NOMO-1 treated with DMSO at 0.1 percent for 48 hours (cell line): ENCODE measurements at regions not wholly inside any gene's neighbourhood (a gene's known extent, or its start where the extent isn't known, plus 50 kb on each side); places are given as distances from the start of the nearest gene placed in this dataset.

Experiments
- DNase-seq: peaks from one replicate; lab custom pipeline; 2025; ENCODE audit not compliant: unreplicated experiment; lab: John Stamatoyannopoulos, UW

DNA sequence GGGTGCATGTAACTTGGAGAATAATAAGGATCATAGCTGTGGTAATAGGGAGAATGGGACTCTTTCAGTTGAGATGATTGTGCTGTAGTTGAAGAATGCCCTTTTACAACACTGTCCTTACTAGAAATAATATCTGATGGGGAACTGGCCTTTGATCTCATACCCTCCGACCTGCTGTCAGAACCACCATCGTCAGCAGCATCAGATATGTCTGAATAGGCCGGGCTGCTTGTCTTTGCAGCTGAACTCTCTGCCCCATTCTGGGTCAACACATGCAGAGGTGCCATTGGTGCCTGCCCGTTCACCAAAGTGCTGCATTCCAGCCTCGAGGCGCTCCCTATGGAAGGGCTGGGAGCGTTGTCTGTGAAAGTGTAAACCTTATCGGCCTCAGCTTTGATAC, 99.1 kb downstream of the ZNF608 start:
- DNase-seq = no peak

DNA sequence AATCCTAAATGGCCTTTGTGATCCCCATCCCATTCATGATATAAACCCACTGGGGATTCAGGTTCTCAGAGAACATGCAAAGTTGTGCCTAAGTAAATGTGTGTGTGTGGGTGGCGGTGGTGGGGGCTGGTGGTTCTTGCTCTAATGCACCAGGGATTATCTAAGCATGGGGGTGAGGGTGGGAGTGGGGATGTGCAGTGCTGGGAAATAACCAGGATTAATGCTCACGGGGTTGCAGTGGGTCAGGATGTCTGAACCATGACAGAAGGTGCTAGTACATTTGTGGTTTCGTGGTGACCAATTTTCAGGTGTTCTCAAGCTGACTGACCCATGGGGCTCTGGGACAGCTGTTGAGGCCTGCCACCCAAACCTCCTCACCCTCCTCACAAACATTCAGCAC, 101.0 kb downstream of the ZNF608 start:
- DNase-seq = no peak

DNA sequence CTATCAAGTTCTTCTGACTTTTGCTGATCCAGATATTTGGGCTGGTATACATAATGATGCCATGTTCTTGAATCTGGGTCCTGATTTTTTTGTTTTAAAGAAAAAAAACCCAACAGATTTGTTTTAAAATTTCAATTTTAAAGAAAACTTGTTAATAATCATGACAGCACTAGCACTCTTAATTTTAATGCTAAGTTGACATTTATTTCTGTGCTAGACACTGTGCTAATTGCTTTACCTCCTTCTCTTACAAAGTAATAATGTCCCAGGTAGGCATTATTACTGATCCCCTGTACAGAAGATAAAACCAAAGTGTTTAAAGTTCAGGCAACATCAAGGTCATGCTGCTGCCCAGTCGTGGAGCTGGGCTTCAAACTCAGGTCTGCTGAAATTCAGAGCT, 101.9 kb downstream of the ZNF608 start:
- DNase-seq = no peak

DNA sequence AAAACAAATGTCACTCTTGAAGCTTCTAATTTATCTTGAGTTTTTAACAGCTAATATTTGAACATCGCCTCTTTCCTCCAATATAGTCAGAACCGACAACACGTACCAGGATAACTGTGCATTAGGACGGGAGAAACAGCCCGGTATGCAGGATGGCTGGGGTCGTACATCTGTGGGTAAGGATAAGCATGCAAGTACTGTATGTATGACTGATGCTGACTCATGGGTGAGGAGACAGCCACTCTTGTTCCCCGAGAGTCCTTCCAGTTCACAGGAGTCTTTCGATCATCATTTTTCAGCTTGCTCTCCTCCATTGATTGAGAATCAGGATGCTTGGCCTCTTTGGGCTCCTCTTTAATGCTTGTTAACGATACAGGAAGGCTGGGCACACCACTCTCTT, 102.3 kb downstream of the ZNF608 start:
- DNase-seq = no peak

DNA sequence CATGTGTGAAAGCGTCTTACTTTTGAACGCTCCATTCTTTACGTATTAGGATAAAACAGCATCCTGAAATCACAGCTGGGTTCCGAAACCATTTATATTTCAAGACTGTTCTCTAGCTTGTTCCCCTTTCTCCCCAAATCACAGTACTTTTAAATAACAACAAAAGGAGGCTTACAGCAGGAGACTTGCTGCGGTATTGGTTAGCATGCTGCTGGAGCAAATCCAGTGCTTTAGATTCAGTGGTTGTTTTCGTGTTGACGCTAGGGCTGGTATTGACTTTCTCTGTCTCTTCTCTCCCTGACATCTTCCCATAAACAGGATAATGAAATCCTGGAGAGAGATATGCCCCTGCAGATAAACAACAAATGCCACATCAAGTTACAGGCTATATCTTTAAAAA, 103.1 kb downstream of the ZNF608 start:
- no peak for DNase-seq

DNA sequence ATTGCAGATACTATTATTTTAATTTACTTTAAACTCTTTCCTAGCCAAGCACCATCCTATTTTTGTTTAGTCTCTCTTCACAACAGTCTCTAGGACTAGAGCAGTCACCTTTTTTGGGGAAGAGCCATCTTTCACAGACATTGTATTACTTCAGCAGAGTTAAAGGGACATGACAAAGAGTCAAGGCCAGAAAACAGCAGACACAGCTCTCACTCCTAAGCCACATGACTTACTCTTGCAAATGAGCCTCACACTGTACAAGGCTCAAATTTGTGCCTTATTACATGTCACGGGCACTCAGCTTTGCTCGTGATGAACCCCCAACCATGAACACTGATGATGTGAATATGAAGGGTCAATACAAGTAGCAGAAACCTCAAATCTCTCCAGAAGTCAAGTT, 104.3 kb downstream of the ZNF608 start:
- no peak for DNase-seq

DNA sequence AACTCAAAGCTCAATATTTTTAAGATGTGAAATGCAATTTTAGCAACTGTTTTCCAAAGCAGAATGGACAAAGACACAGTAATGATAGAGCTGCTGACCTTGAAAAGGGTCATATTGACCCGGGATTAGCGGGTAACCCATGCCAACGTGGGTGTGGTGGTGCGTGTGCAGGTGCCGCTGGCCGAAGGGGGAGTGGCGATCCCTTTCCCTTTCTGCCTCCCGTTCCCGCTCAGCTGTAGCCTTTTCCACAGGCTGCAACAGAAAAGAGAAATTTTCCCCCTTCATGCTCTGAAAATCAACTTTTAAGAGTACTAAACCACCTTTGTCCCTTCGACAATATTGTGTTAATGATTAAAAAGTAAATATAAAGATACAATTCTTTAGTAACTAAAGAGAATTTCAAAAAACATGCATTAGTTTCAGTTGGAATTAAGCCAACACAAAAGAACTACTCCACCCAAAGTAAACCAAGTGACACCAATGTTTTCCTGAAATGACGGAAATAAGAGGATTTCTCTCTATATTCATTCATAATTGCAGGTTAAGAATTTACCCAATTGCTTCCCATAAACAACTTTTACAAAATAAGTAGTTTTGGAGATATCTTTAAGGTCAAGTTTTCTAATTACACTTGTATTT, 105.2 kb downstream of the ZNF608 start:
- DNase-seq = no peak

DNA sequence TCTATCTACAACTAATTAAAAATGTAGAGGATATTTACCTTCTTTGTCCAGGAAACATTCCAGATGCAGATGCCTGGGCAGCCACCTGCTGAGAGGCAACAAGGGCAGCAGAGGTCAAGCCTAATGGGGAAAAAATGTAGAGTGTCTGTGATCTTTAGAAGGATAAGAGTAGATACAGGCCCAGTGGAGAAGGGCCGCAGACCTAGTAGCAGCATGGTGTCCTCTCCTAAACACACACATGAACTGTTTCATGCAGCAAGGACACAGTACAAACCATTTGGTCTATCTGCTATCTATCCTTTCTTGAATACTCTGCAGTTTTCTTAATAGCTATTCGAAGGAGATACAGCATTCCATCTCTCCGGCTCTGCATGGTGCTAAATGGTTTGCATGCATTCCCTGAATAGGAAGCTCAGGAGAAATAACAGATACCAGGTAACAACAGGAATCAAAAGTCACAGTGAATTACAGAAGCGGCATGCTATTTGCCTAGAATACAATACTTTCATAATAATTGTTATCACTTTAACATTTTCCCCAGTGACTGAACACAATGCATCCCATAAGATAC, 107.3 kb downstream of the ZNF608 start:
- DNase-seq = no peak

DNA sequence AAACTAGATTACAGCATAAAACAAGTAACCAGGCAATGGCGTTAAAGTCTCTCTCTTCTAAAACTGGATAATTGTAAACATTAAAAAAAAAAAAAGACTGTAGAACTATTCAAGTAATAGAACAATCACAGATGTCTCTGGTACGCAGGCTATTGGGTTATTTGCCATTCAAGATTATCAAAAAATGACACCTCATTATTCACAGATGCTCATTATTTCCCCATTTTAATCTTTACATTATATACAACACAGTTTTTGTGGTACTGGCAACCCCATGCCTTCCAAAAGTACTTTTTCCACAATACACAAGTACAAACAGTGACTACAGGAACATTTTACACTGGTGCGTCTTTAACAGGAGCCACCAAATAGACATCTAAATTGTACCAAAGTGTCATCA, 109.4 kb downstream of the ZNF608 start:
- DNase-seq = no peak

DNA sequence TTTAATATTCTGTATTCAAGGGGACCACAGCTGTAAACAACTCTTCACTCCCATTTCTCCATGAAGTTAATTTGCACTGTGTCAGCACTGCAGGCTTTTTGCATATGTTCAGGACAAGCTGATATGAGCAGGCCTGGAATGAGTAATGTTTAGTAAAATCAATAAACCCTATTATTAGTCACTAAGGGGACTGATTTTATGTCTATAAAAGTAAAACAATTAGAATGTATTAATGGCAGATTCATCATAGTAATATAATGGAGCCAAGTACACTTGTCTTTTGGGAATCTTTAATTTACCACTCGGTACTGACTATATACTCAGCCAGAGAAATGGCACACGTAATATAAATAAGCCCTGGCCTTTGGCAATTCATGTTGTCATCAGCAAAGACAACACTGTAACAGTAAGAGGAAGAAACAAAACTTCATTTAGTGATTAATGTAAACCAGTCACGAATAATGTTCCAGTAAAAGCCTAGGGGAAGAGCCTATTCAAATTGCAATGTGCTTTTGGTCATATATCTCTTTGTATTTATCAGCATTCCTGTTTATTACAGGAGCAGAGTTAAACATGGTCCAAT, 111.6 kb downstream of the ZNF608 start:
- no peak for DNase-seq

DNA sequence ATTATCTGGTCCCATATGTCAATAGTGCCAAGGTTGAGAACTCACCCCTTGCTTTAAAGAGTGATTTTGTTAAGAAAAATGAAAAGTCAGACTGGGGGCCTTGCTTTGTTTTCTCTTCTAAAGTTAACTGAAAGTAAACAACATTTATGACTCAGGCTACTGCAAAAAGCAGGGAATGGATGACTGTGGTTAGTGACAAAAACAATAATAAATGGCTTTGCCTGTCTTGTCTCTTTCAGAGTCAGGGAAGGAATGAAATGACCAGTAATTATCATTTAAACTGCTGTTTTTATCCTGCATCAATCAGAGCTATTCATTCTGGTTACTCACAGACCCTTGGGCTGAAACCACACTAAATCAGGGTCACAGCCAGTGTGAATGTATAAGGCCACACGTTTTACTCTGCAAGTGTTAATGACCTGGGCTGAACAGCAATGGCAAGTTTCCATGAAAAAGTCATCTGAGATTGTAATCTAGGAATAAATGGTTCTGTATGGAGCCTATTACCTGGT, 112.2 kb downstream of the ZNF608 start:
- DNase-seq = no peak

DNA sequence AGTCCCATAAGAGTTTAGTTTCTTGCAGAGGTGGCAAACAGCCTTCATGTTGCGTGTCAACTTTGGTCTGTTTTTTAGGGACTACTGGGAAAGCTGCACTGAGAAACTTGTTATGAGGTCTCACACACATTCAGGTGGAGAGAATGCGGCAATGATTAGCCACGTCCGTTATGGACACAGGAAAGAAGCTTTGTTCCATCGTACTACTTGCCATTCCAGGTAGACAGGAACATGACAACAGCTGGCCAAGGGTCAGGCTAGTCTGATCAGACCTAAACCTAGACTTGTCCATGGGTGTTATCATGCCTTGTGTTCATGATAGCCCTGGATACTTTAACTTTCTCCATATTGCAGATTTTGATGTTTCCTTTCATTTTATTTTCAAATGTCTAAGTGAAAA, 113.2 kb downstream of the ZNF608 start:
- DNase-seq = no peak

DNA sequence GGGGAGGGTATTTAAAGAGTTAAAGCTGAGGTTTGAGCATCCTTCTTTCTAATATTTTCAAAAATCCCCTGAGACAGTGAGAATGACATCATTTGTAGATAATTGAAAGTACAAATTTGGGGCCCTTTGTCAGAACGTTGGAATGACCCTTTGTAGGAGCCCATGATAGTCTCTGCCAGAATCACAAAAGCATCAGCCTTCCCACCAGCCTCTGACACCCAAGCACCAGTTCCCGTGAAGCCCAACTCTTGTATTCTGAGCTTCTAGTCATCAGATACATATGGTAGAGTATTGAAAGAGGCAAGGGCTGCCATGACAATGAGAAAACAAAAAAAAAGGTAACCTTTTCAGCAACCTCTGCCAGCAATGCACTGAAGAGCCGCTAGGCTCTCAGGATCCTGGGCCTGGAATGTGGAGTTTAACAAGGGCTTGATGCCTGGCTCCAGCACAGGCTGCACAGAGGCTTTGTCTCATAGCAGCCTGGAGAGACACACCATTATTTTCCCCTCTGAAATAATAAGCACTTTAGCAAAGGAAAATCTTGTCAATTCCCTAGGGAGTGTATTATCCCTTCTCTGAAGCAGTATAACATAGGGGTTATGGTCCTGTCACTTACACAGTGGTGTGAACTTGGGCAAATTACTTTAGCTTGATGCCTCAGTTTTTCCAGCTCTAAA, 114.4 kb downstream of the ZNF608 start:
- DNase-seq = no peak

DNA sequence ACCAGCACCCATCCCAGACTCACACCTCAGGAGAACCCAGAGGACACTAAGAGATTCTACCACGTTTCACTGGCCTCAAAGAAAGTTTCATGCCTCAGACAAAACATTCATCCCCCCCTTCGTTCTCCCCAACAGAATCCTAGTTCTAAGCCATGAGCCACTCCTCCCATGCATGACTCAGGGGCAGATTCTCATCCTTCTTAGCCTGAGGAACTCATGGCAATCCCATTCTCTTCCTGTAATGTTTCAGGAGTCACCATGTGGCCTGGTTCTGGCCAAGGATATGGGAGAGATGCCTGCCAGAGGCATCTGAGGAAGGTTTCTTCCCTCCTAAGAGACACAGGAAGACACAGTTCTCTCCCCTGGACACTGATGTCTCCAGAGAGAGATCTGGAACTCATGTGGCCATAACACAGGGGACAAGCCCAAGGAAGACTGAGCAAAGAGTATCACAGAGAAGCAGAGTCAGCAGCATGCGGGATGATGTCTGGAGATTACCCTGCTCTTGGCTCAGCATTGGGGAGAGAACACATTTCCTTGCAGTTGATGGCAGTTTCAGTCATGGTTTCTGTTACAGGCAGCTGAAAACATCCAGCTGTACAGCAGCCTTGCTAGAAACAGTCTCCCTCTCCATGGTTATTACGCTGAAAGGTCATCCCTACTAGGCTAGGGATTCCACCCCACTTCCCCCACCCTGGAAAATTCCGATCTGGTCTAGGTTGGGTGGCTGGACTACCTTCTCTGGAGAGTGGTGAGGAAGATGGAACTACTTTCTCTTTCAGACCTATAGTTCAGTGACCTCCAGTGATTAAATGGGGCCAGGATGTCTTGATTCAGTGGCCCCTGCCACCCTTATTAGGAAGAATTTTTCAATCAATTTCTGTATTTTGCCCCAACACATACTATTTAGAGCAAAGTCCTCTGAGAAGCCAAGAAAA, 115.4 kb downstream of the ZNF608 start:
- DNase-seq = no peak

DNA sequence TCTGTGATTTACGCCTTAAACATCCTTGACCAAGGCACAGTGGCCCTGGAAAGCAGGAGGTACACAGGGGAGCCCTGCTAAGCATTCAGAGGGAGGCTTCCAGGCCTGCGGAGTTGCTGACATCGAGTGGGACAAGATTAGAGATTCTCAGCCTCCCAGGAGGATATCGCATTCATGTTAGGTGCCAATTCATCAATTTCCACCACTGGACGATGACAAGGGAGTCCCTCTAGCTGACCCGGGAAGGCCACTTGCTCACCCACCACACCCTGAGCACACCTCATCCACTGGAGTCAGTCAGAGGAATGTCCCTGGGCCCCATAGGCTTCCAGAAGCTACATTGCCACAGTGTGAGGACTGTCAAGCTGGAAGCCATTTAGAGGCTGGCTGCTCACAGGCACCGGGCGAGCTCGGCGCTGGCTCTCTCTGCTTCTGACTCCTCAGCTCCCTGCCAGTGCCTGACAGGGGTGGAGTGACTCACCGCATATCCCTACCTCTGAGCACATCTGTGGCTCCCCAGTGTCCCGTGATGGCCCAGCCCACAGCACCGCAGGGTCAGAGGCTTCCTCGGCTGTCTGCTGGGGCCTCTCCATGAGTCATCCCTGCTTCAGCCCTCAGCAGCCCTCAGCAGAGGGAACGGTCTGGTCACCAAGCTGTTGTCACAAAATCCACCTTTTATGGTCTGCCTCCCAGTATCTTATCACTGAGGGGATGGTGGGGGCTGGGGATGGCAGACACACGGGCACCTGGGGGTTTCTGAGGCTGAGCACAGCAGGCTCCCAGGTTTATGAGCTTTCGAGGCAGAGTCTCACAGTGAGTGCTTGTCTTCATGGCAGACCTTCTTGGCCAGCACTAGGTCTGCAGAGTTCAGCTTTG, 117.5 kb downstream of the ZNF608 start:
- DNase-seq = peak; percentile 80

DNA sequence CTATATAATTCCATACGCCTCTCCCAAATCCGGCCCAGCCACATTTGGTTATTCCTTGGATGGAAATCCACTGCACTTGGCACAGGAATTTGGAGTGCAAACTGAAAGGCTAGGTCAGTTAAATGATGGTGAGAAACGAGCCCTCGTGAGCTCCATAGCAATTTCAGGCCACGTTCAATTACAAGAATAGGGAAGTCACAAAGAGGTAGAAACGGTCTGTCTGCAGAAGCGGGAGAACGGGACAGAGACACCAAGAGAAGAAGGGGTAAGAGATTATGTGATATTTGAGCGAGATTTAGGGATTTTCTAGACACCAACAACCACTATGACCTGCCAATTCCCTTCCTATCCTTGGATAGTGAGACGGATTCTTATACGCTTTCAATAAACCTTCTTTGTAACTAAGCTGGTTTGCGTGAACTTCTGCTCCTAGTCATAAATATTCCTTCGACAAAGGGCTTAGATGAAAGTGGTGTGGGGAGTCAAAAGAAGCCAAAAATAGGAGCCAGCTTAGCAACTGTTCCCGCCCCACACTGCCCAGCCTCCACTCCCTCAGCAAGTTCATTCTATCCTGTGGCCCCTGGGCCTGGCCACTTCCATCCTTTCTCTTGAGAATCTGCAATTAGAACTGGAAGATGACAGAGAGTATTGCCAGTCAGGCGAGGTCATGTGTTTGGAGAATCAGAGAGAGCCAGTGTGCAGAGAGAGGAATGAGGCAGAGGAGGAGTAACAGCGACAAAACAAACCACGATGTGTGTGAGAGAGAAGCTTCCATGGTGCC, 118.4 kb downstream of the ZNF608 start:
- DNase-seq = peak; percentile 68

DNA sequence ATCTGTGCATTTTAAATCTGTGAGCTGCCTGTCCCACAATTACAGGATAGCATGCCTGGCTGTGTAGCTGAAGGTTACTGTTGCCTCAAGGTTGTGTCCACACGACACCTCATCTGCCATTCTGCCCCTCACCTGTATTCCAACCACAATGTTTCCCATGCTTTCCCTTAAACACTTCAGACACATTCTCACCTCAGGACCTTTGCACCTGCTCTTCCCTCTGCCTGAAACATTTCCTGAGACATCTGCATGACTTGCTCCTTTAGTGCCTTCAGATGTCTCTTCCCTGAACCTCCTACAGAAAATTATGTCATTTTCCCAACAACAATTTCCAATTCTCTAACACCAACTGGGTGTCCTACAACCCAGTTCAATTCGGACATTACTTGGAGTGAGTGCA, 120.4 kb downstream of the ZNF608 start:
- DNase-seq = no peak

DNA sequence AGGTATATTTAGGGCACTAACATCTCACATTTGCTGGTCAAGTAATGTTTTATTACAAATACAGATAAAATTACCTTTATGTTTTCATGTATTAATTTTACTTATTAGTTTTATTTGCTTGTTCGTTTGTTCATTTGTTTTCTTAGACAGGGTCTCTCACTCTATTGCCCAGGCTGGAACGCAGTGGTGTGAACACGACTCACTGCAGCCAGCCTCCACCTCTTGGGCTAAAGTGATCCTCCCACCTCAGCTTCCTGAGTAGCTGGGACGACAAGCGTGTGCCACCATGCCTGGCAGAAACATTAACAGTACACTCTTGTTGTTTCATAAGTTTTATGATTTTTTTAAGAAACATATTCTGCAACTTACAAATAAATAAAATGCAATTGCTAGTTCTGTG, 123.2 kb downstream of the ZNF608 start:
- DNase-seq = no peak

DNA sequence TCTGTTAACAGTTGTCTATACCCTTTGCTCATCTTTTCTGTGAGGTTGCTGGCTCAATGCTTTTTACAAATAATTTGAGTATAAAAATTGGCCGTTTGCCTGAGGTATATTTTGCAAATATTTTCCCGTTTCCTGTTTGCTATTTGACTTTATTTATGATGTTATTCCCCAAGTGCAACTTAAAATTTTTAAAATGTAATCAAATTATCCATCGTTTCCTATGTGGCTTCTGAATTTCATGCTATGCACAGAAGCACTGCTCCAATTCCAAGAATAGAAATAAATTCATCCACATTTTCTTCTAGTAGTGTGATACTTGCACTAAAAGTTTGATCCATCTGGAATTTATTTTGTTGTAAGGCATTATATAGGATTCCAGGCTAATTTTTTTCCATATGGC, 123.6 kb downstream of the ZNF608 start:
- DNase-seq = no peak
